DMS53 treated with DMSO at 0.1 percent for 48 hours (cell line): ENCODE measurements at regions not wholly inside any gene's neighbourhood (a gene's known extent, or its start where the extent isn't known, plus 50 kb on each side); places are given as distances from the start of the nearest gene placed in this dataset.
"Not testable (repeated sequence)": the region's sequence is repeated elsewhere in the genome, so short reads cannot be mapped to it uniquely, and the experiment has no call there.

Source experiments
- DNase-seq: peaks from one replicate; lab custom pipeline; 2025; ENCODE audit not compliant: unreplicated experiment; lab: John Stamatoyannopoulos, UW

DNA sequence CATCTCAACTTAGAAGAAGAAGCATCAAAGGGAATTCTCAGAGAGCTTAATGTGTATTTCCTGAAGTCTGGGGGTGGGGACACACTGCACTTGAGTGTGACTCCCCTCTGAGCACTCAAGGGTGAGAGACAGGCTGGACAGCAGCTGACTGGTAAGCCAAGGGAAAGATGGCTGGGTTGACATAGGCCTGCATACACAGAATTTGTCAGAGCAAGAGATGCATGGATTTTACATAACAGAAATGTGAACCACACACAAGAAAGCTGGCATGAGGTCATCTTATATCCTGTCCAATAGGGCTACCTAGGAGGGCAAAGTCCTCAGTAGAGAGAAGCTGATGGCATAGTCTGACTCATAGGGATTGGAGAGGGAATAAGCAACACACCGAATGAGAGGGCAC, 114.3 kb upstream of the EPB41L4A start:
- DNase-seq, result peak; percentile 96

DNA sequence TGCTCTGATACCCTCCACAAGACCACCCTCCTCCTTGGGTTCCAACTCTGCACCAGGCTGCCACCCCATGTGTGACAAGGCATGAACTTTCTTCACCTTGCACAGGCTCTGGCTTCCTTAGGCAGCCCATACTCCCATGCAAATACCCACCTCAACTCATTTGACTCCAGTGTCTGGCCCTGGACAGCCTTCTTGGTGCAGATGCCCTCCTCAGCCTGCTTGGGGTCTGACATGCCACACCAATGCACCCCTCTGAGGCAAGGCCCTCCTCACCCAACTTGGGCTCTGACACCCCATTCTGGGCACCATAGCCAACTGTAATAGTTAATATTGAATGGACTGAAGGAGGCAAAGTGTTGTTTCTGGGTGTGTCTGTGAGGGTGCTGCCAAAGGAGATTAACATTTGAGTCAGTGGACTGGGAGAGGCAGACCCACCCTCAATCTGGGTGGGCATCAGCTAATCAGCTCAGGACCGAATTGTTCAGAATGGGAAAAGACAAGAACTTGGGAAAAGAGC, 115.0 kb upstream of the EPB41L4A start:
- DNase-seq, result no peak

DNA sequence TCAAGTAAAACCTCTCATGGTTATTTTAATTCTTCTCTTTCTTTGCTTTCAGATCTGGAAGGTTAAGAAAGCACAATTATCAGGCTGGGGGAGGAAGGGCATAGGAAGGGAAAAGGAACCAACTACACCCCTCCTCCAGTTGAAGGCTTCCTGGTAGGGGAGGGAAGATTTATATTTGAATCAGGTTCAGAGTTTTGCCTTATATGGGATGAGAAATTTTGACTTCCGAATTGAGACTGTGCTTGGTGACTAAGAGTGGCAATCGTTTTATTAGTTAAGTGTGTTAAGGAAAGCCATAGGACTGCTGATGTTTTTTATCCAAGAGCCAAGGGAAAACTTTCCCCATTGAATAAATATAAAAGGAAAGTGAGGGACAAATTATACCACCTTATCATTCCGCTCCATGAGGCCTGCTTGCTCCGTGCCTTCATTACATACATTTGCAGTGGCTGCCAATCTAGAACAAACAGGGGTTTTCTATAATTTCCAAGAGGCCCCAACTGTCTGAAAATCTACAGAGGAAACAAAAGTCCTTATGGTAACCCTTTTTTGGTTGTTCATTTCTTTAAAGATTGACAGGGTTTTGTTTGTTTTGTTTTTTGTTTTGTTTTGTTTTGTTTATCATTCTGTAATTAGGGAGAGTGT, 115.7 kb upstream of the EPB41L4A start:
- no peak for DNase-seq

DNA sequence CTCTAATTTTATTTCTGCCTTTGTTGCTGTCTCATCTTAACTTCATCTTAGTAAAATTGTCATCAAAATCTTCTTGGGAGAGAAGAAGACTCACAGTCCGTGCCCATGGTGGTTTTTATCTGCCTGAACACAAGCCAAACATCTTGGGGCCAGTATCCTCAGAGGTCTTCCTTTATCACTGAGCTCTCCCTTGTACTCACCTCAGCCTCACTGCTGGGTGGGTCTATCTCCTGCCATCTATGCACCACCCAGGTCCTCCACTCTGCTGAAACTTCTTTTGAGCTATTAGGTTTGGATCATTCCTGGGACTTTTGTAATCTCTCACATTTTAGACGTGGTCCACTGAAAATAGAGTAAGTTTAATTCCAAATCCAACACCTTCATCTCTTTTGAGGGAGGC, 116.3 kb upstream of the EPB41L4A start:
- DNase-seq, result no peak

DNA sequence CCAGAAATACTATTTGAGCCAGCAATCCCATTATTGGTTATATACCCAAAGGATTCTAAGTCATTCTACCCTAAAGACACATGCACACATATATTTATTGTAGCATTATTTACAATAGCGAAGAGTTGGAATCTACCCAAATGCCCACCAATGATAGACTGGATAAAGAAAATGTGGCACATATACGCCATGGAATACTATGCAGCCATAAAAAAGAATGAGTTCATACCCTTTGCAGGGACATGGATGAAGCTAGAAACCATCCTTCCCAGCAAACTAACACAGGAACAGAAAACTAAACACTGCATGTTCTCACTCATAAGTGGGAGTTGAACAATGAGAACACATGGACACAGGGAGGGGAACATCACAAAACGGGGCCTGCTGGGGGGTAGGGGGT, 125.5 kb upstream of the EPB41L4A start:
- not testable (repeated sequence) for DNase-seq

DNA sequence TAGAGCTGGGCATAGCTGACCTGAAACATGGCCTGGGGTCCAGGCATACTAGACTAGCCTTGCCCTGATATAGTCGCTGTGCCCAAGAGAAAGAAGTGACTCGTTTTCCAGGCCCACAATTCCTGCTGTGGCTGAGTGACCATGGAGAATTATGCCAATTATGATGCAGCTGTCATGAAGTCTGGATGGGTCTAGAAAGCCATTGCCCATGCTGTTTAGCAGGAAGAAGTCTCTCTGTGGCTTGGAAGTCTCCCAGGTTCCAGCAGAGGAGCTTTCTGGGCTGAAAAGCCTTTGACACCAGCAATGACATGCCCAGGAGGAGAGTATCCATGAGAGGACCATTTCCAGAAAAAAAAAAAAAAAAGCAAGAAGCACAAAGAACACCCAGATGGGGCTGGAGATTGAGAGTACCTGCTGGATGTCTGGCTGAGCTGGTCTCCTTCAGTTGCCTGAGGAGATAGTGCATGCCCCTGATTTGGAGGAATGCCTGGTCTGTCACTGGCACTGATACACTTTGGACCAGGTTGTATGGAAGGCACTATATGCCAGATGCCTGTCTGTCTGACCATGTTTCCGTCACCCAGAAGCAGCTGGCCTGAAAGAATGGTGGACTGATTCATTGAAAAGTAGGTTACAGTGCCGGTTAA, 128.0 kb upstream of the EPB41L4A start:
- DNase-seq, result no peak

DNA sequence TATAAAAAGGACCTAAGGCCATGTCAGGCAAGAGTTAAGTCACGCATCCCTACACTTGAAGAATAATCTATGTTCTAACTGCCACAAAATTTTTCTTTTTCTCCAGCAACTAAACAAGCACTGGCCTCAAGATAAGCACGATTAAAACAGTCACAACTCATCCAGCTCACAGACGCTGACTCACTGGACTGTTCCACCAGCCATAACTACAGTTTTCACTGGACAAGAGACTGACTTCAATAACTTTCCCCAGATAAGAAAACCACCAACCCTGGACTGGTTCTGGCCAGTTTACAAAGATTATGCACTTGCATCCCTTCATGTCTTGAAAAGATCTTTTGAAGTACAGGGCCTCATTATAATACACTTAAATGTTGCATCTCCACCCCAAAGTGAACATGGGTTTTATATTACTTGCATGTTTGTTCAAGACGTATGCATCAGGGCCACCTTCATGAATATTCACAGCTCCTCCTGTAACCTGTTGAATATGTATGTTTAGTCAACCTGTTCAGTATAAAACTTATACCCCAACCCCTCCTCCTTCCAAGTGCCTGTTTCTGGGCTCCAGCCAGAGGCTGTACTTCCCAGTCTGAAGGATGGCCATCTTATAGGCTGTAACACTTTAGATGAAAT, 129.3 kb upstream of the EPB41L4A start:
- DNase-seq, result no peak

DNA sequence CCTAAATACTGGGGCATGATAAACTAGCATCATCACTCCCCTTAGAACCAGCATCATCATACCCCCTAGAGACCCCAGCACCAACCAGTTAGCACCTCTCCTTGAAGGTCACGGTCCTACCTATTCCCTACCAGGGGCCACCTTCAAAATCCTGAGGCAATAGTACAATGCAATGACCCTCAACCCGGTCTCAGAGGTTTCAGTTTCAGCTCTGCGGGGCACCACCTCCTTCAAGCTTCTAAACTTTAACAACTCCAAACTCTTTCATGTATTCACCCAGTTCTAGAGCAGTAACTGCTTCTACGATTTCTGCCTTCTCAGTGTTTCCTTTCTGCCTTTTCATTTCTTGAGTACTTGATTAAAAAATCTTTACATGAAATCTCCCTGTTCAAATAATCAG, 130.1 kb upstream of the EPB41L4A start:
- DNase-seq, result no peak

DNA sequence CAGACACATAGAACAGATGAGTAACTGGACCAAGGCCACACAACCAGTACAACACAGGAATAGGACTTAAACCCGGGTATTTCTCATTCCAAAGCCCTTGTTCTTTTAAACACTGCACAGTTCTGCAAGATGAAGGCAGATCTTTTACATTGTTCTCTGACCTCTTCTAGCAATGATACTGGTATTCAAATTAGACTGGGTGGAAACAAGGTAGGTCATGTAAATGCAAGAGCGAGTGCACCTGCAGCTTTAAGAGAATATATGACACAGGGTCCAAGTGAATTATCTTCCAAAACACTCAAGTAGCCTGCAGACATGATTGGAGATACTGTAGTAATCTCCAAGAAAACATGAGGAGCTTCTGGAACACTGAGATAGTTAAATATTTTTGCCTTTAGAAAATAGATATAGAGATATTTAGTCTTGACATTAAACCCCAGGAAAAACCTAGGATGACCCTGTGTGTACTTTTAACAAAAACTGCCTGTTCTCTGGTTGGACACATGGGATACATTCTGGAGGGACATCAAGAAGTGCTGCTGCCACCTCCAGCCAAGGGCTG, 130.6 kb upstream of the EPB41L4A start:
- DNase-seq, result no peak

DNA sequence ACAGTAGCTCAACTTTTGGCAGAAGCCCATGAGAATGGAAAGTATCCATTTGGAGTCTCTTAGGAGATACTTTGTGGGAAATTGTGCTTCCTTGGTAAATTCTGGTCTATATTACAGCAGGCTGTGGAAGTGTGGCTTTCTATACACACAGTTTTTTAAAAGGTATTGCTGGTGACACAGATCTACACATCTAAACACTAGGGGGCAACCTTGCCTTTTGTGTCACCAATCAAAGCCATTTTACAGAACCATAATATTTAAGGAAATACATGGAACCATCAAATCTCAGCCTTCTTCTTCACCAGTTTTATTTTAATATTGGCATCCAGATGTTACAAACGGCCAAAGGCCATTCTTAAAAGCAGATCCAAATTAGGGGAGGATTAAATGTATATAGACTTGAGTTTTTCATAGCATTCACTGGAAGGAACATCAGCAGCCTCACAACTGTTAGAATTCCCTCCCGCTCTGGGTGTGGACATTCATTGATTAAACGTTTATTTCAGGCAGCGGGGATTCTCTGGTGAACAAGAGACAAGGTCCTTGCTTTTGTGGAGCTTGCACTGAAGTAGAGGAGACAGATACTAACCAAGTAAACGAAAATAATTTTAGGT, 132.4 kb upstream of the EPB41L4A start:
- DNase-seq, result peak; percentile 73

DNA sequence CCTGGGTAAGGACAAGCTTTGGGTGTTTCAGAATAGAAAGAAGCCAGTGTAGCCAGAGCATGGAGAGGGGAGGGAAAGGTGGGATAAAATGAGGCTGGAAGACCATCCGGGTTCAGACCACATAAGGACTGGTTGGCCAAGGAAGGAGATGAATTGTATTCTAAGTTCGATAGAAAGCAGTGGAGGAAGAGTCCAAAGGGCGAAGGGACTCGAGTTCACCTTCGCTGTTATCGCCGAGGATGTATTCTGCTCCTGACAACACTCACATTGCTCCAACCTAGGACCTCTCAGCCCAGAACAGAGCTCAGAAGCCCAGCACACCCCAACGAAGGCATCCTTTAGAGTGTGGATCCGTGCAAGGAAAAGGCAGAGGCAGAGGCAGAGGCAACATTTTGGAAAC, 133.1 kb upstream of the EPB41L4A start:
- DNase-seq, result no peak

DNA sequence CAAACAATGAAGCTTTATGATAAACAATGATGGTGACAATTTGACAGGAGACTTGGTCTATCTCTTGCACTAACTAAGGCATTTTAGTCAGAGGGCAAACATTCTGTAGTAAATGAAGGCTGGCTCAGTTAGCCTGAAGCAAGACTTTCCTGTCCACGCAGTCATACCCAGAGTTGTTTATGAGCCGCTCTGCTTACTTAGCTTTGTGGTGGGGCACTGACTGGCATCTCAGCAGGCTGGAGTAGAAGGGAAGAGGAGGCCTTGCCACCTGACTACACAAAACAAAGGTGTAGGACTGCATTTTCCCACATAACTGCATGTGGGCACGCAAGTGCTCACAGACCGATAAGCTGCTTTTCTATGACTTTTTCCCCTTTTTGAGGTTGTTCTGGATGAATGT, 133.7 kb upstream of the EPB41L4A start:
- DNase-seq, result no peak

DNA sequence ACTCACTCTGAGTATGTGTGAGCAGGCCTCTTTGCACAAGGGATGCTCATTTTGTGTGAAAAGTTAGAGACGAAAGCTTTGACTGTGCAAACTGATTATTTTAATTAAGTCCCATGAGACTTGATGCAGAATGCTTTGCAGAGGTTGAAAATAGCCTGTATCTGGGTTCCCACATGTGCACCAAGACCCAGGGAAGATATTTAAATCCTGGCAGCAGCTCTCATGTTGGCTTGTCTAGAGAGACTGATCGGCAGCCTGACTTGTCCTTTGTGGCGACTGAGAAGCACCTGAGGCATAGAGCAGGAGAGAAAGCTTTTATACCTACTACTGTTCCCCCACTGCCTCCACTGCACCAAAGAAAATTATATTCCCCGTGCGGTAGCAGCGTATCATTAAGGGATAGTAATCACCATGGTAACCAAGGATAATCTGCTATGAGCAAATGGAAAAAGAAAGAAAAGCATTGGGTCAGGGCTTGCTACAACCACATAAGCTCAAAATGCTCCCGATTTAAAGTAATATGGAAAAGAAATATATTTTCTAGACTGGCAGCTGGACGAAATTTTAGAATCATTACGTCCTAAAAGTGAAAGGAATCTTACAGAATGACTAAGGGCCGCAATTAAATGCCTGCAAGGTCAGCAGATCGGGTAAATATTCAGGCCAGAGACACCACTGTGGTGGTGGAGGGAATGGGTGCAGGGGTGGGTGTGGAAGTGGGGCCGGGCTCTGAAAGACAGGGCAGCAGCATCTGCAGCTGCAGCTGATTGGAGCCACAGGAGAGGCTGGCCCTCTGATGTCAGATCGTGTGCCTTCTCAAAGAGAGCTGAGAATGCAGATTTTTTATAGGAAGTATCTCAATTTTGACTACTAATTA, 135.3 kb upstream of the EPB41L4A start:
- no peak for DNase-seq

DNA sequence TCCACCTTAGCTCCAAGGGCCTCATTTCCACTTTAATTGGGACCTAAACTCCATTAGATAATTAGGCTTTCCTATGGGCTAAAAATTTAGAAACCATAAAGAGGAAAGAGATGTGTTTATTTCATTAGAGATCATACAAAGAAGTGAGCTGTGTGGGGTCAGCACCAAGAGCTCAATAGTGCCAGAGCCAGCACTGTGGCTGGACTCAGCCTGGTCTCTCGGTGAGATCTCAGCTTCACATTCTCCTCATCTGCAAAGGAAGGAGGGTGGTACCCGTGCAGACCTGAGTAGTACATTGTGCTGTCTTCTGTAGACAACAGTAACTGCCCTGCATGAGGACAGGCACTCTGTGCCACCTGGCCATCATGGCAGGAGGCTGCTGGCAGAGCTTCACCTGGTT, 136.1 kb upstream of the EPB41L4A start:
- no peak for DNase-seq

DNA sequence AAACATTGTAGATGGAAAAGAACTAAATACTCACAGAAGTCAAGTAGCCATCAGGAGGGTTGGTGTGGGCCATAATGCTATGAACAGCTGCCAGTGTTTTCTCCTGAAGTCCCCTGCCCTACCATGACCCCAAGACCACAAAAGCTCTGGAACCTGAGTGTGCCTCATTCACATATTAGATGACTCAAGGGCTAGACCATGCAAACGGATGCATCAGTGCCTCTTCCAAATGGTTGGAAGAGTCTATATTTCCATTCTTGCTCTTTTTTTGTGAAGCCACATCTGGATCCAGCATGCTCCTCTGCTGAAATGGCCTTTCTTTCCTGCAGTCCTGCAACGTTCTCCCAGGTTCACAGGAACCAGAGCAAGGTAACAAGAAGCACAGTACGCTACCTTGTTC, 136.6 kb upstream of the EPB41L4A start:
- DNase-seq, result no peak

DNA sequence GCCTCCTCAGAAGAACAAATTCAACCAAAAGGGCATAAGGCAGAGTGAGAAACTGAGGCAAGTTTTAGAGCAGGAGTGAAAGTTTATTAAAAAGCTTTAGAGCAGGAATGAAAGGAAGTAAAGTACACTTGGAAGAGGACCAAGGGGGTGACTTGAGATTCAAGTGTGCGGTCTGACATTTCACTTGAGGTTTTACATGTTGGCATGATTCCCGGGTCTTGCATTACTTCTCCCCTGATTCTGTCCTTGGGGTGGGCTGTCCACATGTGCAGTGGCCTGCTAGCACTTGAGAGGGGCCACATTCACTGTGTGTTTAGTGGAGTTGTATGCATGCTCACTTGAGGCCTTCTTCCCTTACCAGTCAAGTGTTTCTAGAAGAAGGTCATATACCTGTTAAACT, 140.4 kb upstream of the EPB41L4A start:
- not testable (repeated sequence) for DNase-seq

DNA sequence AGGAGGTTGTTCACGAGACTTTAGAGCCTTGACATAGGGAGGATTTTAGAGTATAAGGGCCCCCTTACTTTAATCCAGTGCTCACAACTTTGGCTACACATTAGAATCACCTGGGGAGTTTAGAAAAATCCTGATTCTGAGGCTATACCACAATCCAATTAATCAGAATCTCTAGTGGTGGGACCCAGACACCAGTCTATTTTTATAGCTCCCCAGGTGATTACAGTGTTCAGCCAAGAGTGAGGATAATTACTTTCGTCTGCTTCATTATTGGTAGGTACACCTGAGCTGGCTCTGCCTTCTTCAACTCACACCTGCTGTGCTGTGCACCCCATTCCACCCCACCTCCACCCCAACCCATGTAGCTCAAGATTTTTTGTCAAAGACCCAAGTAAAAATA, 141.3 kb upstream of the EPB41L4A start:
- DNase-seq, result no peak

DNA sequence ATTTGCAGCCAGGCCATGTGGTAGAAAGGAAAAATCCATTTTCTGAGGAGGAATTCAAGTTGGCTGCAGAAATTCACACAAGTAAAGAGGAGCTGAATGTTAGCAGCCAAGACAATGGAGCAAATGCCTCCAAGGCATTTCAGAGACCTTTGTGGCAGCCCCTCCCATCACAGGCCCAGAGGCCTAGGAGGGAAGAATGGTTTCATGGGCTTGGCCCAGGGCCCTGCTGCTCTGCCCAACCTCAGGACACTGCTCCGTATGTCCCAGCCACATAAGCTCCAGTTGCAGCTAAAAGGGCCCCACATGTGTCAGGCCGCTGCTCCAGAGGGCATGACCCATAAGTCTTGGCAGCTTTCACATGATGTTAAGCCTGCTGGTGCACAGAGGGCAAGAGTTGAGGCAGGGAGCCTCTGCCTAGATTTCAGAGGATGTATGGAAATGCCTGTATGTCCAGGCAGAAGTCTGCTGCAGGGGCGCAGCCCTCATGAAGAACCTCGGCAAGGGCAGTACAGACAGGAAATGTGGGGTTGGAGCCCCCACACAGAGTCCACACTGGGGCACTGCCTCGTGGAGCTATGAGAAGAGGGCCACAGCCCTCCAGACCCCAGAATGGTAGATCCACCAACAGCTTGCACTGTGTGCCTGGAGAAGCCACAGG, 144.2 kb upstream of the EPB41L4A start:
- no peak for DNase-seq

DNA sequence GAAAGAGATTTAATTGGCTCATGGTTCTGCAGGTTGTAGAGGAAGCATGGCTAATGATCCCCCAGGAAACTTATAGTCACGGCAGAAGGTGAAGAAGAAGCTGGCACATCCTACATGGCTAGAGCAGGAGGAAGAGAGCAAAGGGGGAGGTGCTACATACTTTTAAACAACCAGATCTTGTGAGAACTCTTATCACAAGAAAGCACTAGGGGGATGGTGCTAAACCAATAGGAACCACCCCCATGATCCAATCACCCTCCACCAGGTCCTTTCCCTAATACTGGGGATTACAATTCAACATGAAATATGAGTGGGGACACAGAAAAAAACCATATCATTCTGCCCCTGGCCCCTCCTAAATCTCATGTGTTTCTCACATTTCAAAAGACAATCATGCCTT, 147.2 kb upstream of the EPB41L4A start:
- DNase-seq, result no peak

DNA sequence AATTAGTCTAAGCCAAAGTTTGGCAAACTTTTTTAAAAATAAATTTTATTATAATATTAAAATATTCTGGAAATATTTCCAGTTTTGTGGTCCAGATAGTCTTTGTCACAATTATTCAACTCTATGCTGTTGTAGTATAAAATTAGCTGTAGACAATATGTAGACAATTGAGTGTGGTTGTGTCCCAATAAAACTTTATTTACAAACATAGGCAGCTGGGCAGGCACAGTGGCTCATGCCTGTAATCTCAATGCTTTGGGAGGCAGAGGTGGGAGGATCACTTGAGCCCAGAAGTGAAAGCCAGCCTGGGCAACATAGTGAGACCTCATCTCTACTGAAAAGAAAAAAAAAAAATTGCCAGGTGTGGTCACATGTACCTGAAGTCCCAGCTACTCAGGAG, 150.5 kb upstream of the EPB41L4A start:
- DNase-seq, result no peak
